GM12878 (cell line): ENCODE measurements at regions not wholly inside any gene's neighbourhood (a gene's known extent, or its start where the extent isn't known, plus 50 kb on each side); places are given as distances from the start of the nearest gene placed in this dataset.

ENCODE experiments used
- ATAC-seq: fragments of 200-7000 bp; cut with Tn5 transposase; 3 replicates; pipeline ENCODE4 v1.9.1; 2020; ENCODE audit warnings: mild to moderate bottlenecking, moderate library complexity
- BruUV-seq: library from RNA; stranded (reverse); fragments of 400-500 nt; replicated peaks from 2 replicates; lab custom pipeline; 2021; lab: Mats Ljungman, UMichigan
- CTCF ChIA-PET: fragments of 300-600 bp; sonication (Branson Sonifier 250); formaldehyde crosslinking; extraction: SDS; loops from one replicate; lab custom pipeline; 2021; ENCODE audit warnings: inconsistent platforms; lab: Yijun Ruan, JAX
- POLR2A ChIA-PET: fragments of 350-600 bp; formaldehyde crosslinking; extraction: SDS; loops from one replicate; lab custom pipeline; 2021; ENCODE audit warnings: inconsistent platforms; lab: Charles Lee
- RAD21 ChIA-PET: fragments of 300-600 bp; sonication (Branson Sonifier 250); formaldehyde crosslinking; loops from one replicate; lab custom pipeline; 2023; ENCODE audit warnings: antibody characterized with exemption; ENCODE audit not compliant: unreplicated experiment; lab: Charles Lee
- SMC1A ChIA-PET: fragments of 300-600 bp; sonication (Branson Sonifier 250); formaldehyde crosslinking; loops from one replicate; lab custom pipeline; 2023; ENCODE audit not compliant: unreplicated experiment, uncharacterized antibody; lab: Charles Lee
- DNase-seq: peaks from one replicate; pipeline ENCODE4 v3.0.0-alpha.2; 2011; ENCODE audit warnings: low read depth, low spot score
- FAIRE-seq: peaks from 3 replicates; lab custom pipeline; 2011; peaks lifted over from hg19 to GRCh38; lab: Jason Lieb, UNC
- H2AFZ ChIP-seq: 2 replicates; pipeline ENCODE4 v1.6.0; 2011; ENCODE audit warnings: low read depth, low read length, control low read depth; ENCODE audit not compliant: control insufficient read depth
- H3K27ac ChIP-seq: 2 replicates; pipeline ENCODE4 v1.5.1; 2011; ENCODE audit warnings: control low read depth; ENCODE audit not compliant: control insufficient read depth, insufficient read depth
- H3K27me3 ChIP-seq, 2 experiments: replicated peaks in 1 of 2; 2 replicates each; pipeline versions ENCODE4 v1.6.0 to v1.6.1; 2011; ENCODE audit warnings: low read length in 1 of 2; ENCODE audit not compliant: control insufficient read depth in 2 of 2, insufficient read depth in 2 of 2
- H3K36me3 ChIP-seq, 2 experiments: 2 replicates each; pipeline ENCODE4 v1.5.1; 2011; ENCODE audit warnings: low read length in 1 of 2; ENCODE audit not compliant: control insufficient read depth in 2 of 2, insufficient read depth in 2 of 2
- H3K4me1 ChIP-seq: 2 replicates; pipeline ENCODE4 v1.6.1; 2011; ENCODE audit warnings: mild to moderate bottlenecking, low read length, moderate library complexity, mixed read lengths; ENCODE audit not compliant: control insufficient read depth, insufficient read depth
- H3K4me2 ChIP-seq: 2 replicates; pipeline ENCODE4 v1.6.0; 2011; ENCODE audit warnings: control low read depth; ENCODE audit not compliant: control insufficient read depth, insufficient read depth
- H3K4me3 ChIP-seq: fragments of 200-600 bp; sonication (generic); 2 replicates; pipeline ENCODE4 v1.5.1; 2016
- H3K79me2 ChIP-seq: 2 replicates; pipeline ENCODE4 v1.6.0; 2011; ENCODE audit warnings: low read length; ENCODE audit not compliant: control insufficient read depth, insufficient read depth
- H3K9ac ChIP-seq: 2 replicates; pipeline ENCODE4 v1.8.0; 2011; ENCODE audit warnings: low read length, control low read depth, mixed read lengths; ENCODE audit not compliant: control insufficient read depth, insufficient read depth
- H3K9me3 ChIP-seq: replicated peaks from 3 replicates; pipeline ENCODE4 v1.5.1; 2011; ENCODE audit warnings: mild to moderate bottlenecking, low read length; ENCODE audit not compliant: control insufficient read depth, insufficient read depth
- H4K20me1 ChIP-seq: 2 replicates; pipeline ENCODE4 v1.6.0; 2011; ENCODE audit not compliant: control insufficient read depth, insufficient read depth
- EP300 ChIP-seq, 2 experiments: fragments of 150-350 bp in 1 of 2; IDR thresholded peaks; 2 replicates each; pipeline ENCODE4 v1.6.1; 2011 to 2012; ENCODE audit warnings: low read depth in 2 of 2, low read length in 2 of 2, borderline replicate concordance in 1 of 2, improper control_type of control experiment in 1 of 2, inconsistent platforms in 1 of 2; ENCODE audit not compliant: control insufficient read depth in 1 of 2
- NR2F1 ChIP-seq: fragments of 450-650 bp; conservative IDR thresholded peaks from 2 replicates; pipeline ENCODE4 v1.6.1; 2017; ENCODE audit warnings: mild to moderate bottlenecking
- NRF1 ChIP-seq: conservative IDR thresholded peaks from 2 replicates; pipeline ENCODE4 v1.6.1; 2011; ENCODE audit warnings: mild to moderate bottlenecking, low read depth, low read length, improper control_type of control experiment
- POLR2AphosphoS5 ChIP-seq: IDR thresholded peaks from 2 replicates; pipeline ENCODE4 v1.6.1; 2011; ENCODE audit warnings: mild to moderate bottlenecking, low read length, inconsistent platforms
- SMC3 ChIP-seq: IDR thresholded peaks from 2 replicates; pipeline ENCODE4 v1.6.1; 2011; ENCODE audit warnings: low read length, improper control_type of control experiment, borderline replicate concordance
- WGBS: methylation state at CpG from one replicate; pipeline ENCODE4 v1.1.6; 2016; ENCODE audit warnings: low lambda C conversion rate; ENCODE audit not compliant: insufficient replicate concordance, insufficient coverage; ENCODE audit errors: missing lambda C conversion rate; 5-methylcytosine and 5-hydroxymethylcytosine counted together
- in situ Hi-C: fragments of 300-500 bp; cut with MboI; formaldehyde crosslinking; loops from 9 replicates; pipeline ENCODE4 v1.14.3; 2018; ENCODE audit warnings: mixed read lengths
- intact Hi-C: fragments of 100-400 bp; cut with micrococcal nuclease; formaldehyde crosslinking; loops from one replicate; pipeline ENCODE4 v1.14.2; 2022; ENCODE audit not compliant: unreplicated experiment
- TF ChIP-seq, protein P1 (sequence below): fragments of 450-650 bp; IDR thresholded peaks from 2 replicates; pipeline ENCODE4 v1.6.1; 2017; ENCODE audit warnings: mild to moderate bottlenecking
- TF ChIP-seq, protein P2 (sequence below): IDR thresholded peaks from 2 replicates; pipeline ENCODE4 v1.6.1; 2011; ENCODE audit warnings: borderline replicate concordance, low read depth, mild to moderate bottlenecking, moderate library complexity, low read length; ENCODE audit not compliant: insufficient read depth, poor library complexity, severe bottlenecking
- TF ChIP-seq, protein P3 (sequence below): IDR thresholded peaks from 2 replicates; pipeline ENCODE4 v1.6.1; 2011; ENCODE audit warnings: borderline replicate concordance, low read depth, mild to moderate bottlenecking, moderate library complexity, mixed read lengths, low read length; ENCODE audit not compliant: insufficient read depth; ENCODE audit errors: extremely low read length

DNA sequence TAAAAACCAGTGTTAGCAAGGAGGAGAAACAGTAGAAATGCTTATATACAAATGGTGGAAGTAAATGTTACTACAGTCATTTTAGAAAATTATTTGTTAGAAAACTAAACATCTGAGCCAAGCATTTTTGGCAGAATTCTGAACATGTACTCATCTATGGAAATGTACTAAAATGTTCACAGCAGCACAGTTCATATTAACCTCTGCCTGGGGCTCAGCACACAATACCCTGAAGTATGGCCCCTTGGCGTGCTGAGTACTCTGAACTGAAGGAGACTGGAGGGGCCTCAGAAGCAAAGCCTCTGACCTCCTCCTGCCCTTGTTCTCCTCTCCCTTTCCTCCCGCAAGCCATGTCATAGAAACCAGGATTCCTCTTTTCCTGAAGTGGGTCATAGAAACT lies 66.2 kb upstream of the RALGAPA2 start (continued):
- TF ChIP-seq, protein P1, sequence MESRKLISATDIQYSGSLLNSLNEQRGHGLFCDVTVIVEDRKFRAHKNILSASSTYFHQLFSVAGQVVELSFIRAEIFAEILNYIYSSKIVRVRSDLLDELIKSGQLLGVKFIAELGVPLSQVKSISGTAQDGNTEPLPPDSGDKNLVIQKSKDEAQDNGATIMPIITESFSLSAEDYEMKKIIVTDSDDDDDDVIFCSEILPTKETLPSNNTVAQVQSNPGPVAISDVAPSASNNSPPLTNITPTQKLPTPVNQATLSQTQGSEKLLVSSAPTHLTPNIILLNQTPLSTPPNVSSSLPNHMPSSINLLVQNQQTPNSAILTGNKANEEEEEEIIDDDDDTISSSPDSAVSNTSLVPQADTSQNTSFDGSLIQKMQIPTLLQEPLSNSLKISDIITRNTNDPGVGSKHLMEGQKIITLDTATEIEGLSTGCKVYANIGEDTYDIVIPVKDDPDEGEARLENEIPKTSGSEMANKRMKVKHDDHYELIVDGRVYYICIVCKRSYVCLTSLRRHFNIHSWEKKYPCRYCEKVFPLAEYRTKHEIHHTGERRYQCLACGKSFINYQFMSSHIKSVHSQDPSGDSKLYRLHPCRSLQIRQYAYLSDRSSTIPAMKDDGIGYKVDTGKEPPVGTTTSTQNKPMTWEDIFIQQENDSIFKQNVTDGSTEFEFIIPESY = no peak
- TF ChIP-seq SMC3 (no peak), NRF1 (no peak), NR2F1 (no peak)
- TF ChIP-seq, protein P2, sequence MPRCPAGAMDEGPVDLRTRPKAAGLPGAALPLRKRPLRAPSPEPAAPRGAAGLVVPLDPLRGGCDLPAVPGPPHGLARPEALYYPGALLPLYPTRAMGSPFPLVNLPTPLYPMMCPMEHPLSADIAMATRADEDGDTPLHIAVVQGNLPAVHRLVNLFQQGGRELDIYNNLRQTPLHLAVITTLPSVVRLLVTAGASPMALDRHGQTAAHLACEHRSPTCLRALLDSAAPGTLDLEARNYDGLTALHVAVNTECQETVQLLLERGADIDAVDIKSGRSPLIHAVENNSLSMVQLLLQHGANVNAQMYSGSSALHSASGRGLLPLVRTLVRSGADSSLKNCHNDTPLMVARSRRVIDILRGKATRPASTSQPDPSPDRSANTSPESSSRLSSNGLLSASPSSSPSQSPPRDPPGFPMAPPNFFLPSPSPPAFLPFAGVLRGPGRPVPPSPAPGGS = no peak

DNA sequence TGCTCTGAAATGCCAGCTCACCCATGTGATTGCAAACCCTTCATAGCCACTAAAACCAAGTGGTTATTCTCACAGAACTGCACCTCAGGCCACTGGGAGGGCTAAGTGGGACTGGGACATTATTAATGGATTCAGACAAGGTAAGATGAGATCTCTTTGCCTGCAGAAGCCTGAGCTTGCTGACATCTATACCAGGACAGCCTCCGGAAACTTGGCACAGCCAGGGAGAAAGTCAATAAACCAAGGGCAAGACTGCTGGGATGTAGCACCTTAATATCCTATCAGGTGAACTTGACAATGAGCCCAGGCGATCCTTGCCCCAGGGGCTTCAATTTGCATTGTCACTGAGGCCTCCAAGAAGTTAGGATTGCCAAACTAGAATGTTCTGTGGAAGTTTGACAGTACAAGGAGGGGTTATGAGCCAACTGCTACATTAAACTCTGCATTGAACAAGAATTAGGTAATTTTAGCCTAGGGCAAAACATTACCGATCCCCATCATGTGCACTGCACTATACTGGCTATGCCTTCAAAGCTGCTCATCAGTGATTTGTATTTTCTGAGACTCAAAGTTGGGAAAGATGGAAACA lies 60.1 kb upstream of the RALGAPA2 start:
- WGBS = 65% methylated on average over 3 of the region's 3 CpGs
- POLR2A ChIA-PET = no interaction called here
- H2AFZ ChIP-seq = no peak overlapping the region
- RAD21 ChIA-PET = no interaction called here
- no peak for DNase-seq
- ATAC-seq = no peak
- SMC1A ChIA-PET = interaction anchor here (1.3 kb wide), 1 partner anchor 11 kb away, joined by 4 read pairs; no protein-coding TSS in a partner anchor
- no peak overlapping the region for H3K4me2 ChIP-seq
- H3K27me3 ChIP-seq = no peaks in the 10 kb centered on the region
- FAIRE-seq = no peak
- H4K20me1 ChIP-seq = no peaks in the 10 kb centered on the region
- H3K9me3 ChIP-seq = no peaks in the 10 kb centered on the region; the same call in 2 of the 3 replicates
- H3K4me3 ChIP-seq = no peak overlapping the region
- H3K4me1 ChIP-seq = no peaks in the 10 kb centered on the region
- BruUV-seq = no TSS peak
- no peaks in the 10 kb centered on the region for H3K36me3 ChIP-seq
- CTCF ChIA-PET = interaction anchor here (0.9 kb wide), 1 partner anchor 101 kb away, joined by 3 read pairs; no protein-coding TSS in a partner anchor
- H3K9ac ChIP-seq = no peak overlapping the region
- no peaks in the 10 kb centered on the region for H3K79me2 ChIP-seq
- intact Hi-C loops = no loop called here
- in situ Hi-C loops = no loop called here
- TF ChIP-seq EP300 (IDR thresholded peaks at IDR 0.05; ENCODE audit: borderline replicate concordance in 1 of 2, control insufficient read depth in 1 of 2, low read depth in 2 of 2, low read length in 2 of 2) (no peak), POLR2AphosphoS5 (no peak)
- TF ChIP-seq, protein P3, sequence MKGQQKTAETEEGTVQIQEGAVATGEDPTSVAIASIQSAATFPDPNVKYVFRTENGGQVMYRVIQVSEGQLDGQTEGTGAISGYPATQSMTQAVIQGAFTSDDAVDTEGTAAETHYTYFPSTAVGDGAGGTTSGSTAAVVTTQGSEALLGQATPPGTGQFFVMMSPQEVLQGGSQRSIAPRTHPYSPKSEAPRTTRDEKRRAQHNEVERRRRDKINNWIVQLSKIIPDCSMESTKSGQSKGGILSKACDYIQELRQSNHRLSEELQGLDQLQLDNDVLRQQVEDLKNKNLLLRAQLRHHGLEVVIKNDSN = no peak
- TF ChIP-seq, all 136 proteins: peak for 0
- no peak overlapping the region for H3K27ac ChIP-seq
